ENCODE measurements at regions not wholly inside any gene's neighbourhood (a gene's known extent, or its start where the extent isn't known, plus 50 kb on each side); places are given as distances from the start of the nearest gene placed in this dataset.

DNA sequence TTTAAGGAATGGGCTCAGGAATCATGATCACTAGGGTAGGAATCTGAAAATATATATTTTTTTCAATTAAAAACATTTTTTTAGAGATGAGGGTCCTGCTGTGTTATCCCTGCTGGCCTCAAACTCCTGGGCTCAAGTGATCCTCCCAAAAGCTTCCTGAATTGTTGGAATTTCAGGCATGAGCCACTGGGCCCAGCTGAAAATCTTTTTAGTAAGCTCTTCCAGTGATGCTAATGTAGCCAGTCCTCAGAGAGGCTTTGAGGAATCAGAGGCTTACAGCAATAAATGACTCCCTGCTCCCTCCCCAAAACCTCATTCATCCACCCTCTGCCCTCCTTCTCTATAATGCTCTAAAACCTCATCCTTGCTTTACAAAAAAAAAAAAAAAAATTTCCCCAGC lies 129.5 kb downstream of the ZIC3 start:
- TF ChIP-seq CTCF (IDR thresholded peaks at IDR 0.05) (no peak), POLR2A (IDR thresholded peaks at IDR 0.05) (no peak)
